ENCODE measurements at regions not wholly inside any gene's neighbourhood (a gene's known extent, or its start where the extent isn't known, plus 50 kb on each side); places are given as distances from the start of the nearest gene placed in this dataset.

DNA sequence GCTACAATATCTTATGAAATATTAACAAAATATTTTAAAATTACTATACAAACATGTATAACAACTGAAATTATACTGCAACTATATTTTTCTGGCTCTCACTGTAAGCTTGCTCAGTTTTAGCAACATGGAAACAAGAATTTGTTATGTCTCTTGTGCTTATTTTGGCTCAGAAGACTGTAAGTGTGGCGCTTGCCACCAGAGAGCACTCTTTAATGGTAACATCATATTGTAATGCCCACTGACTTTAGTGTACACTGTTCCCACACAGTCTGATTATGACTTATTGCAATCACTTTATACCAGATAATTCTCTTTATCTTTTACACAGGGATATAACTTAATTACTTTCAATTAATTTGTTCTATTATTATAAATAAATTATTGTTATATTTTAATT, 1500.6 kb upstream of the TMEFF2 start:
- H3K79me1 ChIP-seq (ENCODE audit: low read depth, low read length) = no peaks in the 10 kb centered on the region
- H4K8ac ChIP-seq (ENCODE audit: extremely low read depth, insufficient read depth, low read length) = no peak overlapping the region
- H3K23me2 ChIP-seq (ENCODE audit: low read depth, low read length) = no peaks in the 10 kb centered on the region
- no peak overlapping the region for H2BK5ac ChIP-seq (ENCODE audit: low read depth, low read length)
- H3K18ac ChIP-seq (ENCODE audit: extremely low read depth, low read length) = no peak overlapping the region
- no peak overlapping the region for H3K27ac ChIP-seq (ENCODE audit: low read depth, low read length)
- H3K9me3 ChIP-seq (ENCODE audit: insufficient read depth in 2 of 2, low read depth in 1 of 2, low read length in 1 of 2) = no peaks in the 10 kb centered on the region
- H3K4ac ChIP-seq (replicated peaks; ENCODE audit: insufficient read length, low read depth, low read length) = no peak overlapping the region
- no peak overlapping the region for H3K9ac ChIP-seq (replicated peaks in 1 of 4; ENCODE audit: extremely low read depth in 1 of 4, low read depth in 3 of 4, low read length in 3 of 4)
- FAIRE-seq = no peak
- CTCF ChIA-PET (ENCODE audit: partially characterized antibody) = interaction anchor here (0.6 to 1.5 kb wide), 18 partner anchors 10 to 395 kb away, joined by 3 to 6 read pairs (median 3); no protein-coding TSS in a partner anchor
- no peaks in the 10 kb centered on the region for H3K27me3 ChIP-seq (replicated peaks in 1 of 4; ENCODE audit: control insufficient read depth in 3 of 4, extremely low read depth in 1 of 4, insufficient read depth in 3 of 4, low read length in 3 of 4)
- POLR2A ChIA-PET (ENCODE audit: partially characterized antibody) = no interaction called here
- H2BK12ac ChIP-seq (ENCODE audit: low read depth, low read length) = no peak overlapping the region
- H3K4me2 ChIP-seq (ENCODE audit: insufficient read depth in 1 of 2, low read depth in 2 of 2, low read length in 2 of 2) = no peak overlapping the region
- H3K36me3 ChIP-seq (ENCODE audit: control insufficient read depth in 2 of 4, insufficient read depth in 4 of 4, low read length in 3 of 4) = no peaks in the 10 kb centered on the region
- H3K56ac ChIP-seq (replicated peaks; ENCODE audit: insufficient read length, low read depth, low read length) = no peak overlapping the region
- no peak overlapping the region for H3K23ac ChIP-seq (ENCODE audit: insufficient read length)
- TF ChIP-seq CREB1 (IDR thresholded peaks at IDR 0.05) (no peak), RAD21 (IDR thresholded peaks at IDR 0.05 in 1 of 2, conservative IDR thresholded peaks at IDR 0.05 in 1 of 2; ENCODE audit: low read depth in 2 of 2, low read length in 2 of 2) (peak; percentile 58 to 60), ZNF274 (IDR thresholded peaks at IDR 0.05; ENCODE audit: borderline replicate concordance, extremely low read depth, low read length) (no peak), GABPA (IDR thresholded peaks at IDR 0.05; ENCODE audit: borderline replicate concordance, insufficient read depth, low read length) (no peak), CTCF (IDR thresholded peaks at IDR 0.05; ENCODE audit: control extremely low read depth in 1 of 3, insufficient read depth in 1 of 3, low read depth in 1 of 3, low read length in 3 of 3) (peak in 2 of 3 experiments; percentile 25 to 47; a peak in 2 of 4 replicates)
- H3K4me3 ChIP-seq (ENCODE audit: extremely low read depth in 1 of 4, insufficient read depth in 2 of 4, low read depth in 3 of 4, low read length in 4 of 4) = no peak overlapping the region
- no peak for DNase-seq (ENCODE audit: low read depth in 1 of 2, low spot score in 2 of 2)
- no peak overlapping the region for H4K91ac ChIP-seq (replicated peaks; ENCODE audit: insufficient read length, low read length)
- no peaks in the 10 kb centered on the region for H3K4me1 ChIP-seq (replicated peaks in 1 of 4; ENCODE audit: control insufficient read depth in 3 of 4, insufficient read depth in 4 of 4, low read length in 3 of 4)
- 56% methylated on average over 1 of the region's 1 CpG; no CpG with 5 or more reads in 1 of the 2 experiments for WGBS, 2 experiments (ENCODE audit: extremely low coverage in 1 of 2, insufficient coverage in 1 of 2, insufficient read length in 1 of 2, insufficient replicate concordance in 2 of 2, low coverage in 1 of 2, low lambda C conversion rate in 2 of 2, missing lambda C conversion rate in 1 of 2)
- no peaks in the 10 kb centered on the region for H4K20me1 ChIP-seq (replicated peaks in 1 of 2; ENCODE audit: control insufficient read depth in 1 of 2, insufficient read depth in 2 of 2, low read length in 2 of 2)
- no peak overlapping the region for H2BK15ac ChIP-seq (ENCODE audit: low read length)
- no peaks in the 10 kb centered on the region for H3K79me2 ChIP-seq (ENCODE audit: control insufficient read depth in 1 of 2, insufficient read depth in 2 of 2, low read length in 2 of 2)
- H4K5ac ChIP-seq (ENCODE audit: insufficient read length, low read depth, low read length) = no peak overlapping the region
- H2AFZ ChIP-seq (ENCODE audit: low read length) = no peak overlapping the region
- H2BK120ac ChIP-seq (replicated peaks; ENCODE audit: low read depth, low read length) = no peak overlapping the region
- H2BK20ac ChIP-seq (ENCODE audit: low read length) = no peak overlapping the region
- no peak overlapping the region for H2AK5ac ChIP-seq (ENCODE audit: low read depth, low read length)
- H3K14ac ChIP-seq (ENCODE audit: insufficient read length) = no peak overlapping the region
